GM12878 (cell line): ENCODE measurements at regions not wholly inside any gene's neighbourhood (a gene's known extent, or its start where the extent isn't known, plus 50 kb on each side); places are given as distances from the start of the nearest gene placed in this dataset.

Source experiments
- ATAC-seq: fragments of 200-7000 bp; cut with Tn5 transposase; 3 replicates; pipeline ENCODE4 v1.9.1; 2020; ENCODE audit warnings: mild to moderate bottlenecking, moderate library complexity
- BruUV-seq: library from RNA; stranded (reverse); fragments of 400-500 nt; replicated peaks from 2 replicates; lab custom pipeline; 2021; lab: Mats Ljungman, UMichigan
- CTCF ChIA-PET: fragments of 300-600 bp; sonication (Branson Sonifier 250); formaldehyde crosslinking; extraction: SDS; loops from one replicate; lab custom pipeline; 2021; ENCODE audit warnings: inconsistent platforms; lab: Yijun Ruan, JAX
- POLR2A ChIA-PET: fragments of 350-600 bp; formaldehyde crosslinking; extraction: SDS; loops from one replicate; lab custom pipeline; 2021; ENCODE audit warnings: inconsistent platforms; lab: Charles Lee
- RAD21 ChIA-PET: fragments of 300-600 bp; sonication (Branson Sonifier 250); formaldehyde crosslinking; loops from one replicate; lab custom pipeline; 2023; ENCODE audit warnings: antibody characterized with exemption; ENCODE audit not compliant: unreplicated experiment; lab: Charles Lee
- SMC1A ChIA-PET: fragments of 300-600 bp; sonication (Branson Sonifier 250); formaldehyde crosslinking; loops from one replicate; lab custom pipeline; 2023; ENCODE audit not compliant: unreplicated experiment, uncharacterized antibody; lab: Charles Lee
- DNase-seq: peaks from one replicate; pipeline ENCODE4 v3.0.0-alpha.2; 2011; ENCODE audit warnings: low read depth, low spot score
- FAIRE-seq: peaks from 3 replicates; lab custom pipeline; 2011; peaks lifted over from hg19 to GRCh38; lab: Jason Lieb, UNC
- H2AFZ ChIP-seq: 2 replicates; pipeline ENCODE4 v1.6.0; 2011; ENCODE audit warnings: low read depth, low read length, control low read depth; ENCODE audit not compliant: control insufficient read depth
- H3K27ac ChIP-seq: 2 replicates; pipeline ENCODE4 v1.5.1; 2011; ENCODE audit warnings: control low read depth; ENCODE audit not compliant: control insufficient read depth, insufficient read depth
- H3K27me3 ChIP-seq, 2 experiments: replicated peaks in 1 of 2; 2 replicates each; pipeline versions ENCODE4 v1.6.0 to v1.6.1; 2011; ENCODE audit warnings: low read length in 1 of 2; ENCODE audit not compliant: control insufficient read depth in 2 of 2, insufficient read depth in 2 of 2
- H3K36me3 ChIP-seq, 2 experiments: 2 replicates each; pipeline ENCODE4 v1.5.1; 2011; ENCODE audit warnings: low read length in 1 of 2; ENCODE audit not compliant: control insufficient read depth in 2 of 2, insufficient read depth in 2 of 2
- H3K4me1 ChIP-seq: 2 replicates; pipeline ENCODE4 v1.6.1; 2011; ENCODE audit warnings: mild to moderate bottlenecking, low read length, moderate library complexity, mixed read lengths; ENCODE audit not compliant: control insufficient read depth, insufficient read depth
- H3K4me2 ChIP-seq: 2 replicates; pipeline ENCODE4 v1.6.0; 2011; ENCODE audit warnings: control low read depth; ENCODE audit not compliant: control insufficient read depth, insufficient read depth
- H3K4me3 ChIP-seq: fragments of 200-600 bp; sonication (generic); 2 replicates; pipeline ENCODE4 v1.5.1; 2016
- H3K79me2 ChIP-seq: 2 replicates; pipeline ENCODE4 v1.6.0; 2011; ENCODE audit warnings: low read length; ENCODE audit not compliant: control insufficient read depth, insufficient read depth
- H3K9ac ChIP-seq: 2 replicates; pipeline ENCODE4 v1.8.0; 2011; ENCODE audit warnings: low read length, control low read depth, mixed read lengths; ENCODE audit not compliant: control insufficient read depth, insufficient read depth
- H3K9me3 ChIP-seq: replicated peaks from 3 replicates; pipeline ENCODE4 v1.5.1; 2011; ENCODE audit warnings: mild to moderate bottlenecking, low read length; ENCODE audit not compliant: control insufficient read depth, insufficient read depth
- H4K20me1 ChIP-seq: 2 replicates; pipeline ENCODE4 v1.6.0; 2011; ENCODE audit not compliant: control insufficient read depth, insufficient read depth
- BACH1 ChIP-seq: fragments of 450-650 bp; IDR thresholded peaks from 2 replicates; pipeline ENCODE4 v1.6.1; 2017; ENCODE audit warnings: mild to moderate bottlenecking, borderline replicate concordance
- BMI1 ChIP-seq: fragments of 450-650 bp; IDR thresholded peaks from 2 replicates; pipeline ENCODE4 v1.6.1; 2016; ENCODE audit warnings: mild to moderate bottlenecking, moderate library complexity, borderline replicate concordance
- EP300 ChIP-seq, 2 experiments: fragments of 150-350 bp in 1 of 2; IDR thresholded peaks; 2 replicates each; pipeline ENCODE4 v1.6.1; 2011 to 2012; ENCODE audit warnings: low read depth in 2 of 2, low read length in 2 of 2, borderline replicate concordance in 1 of 2, improper control_type of control experiment in 1 of 2, inconsistent platforms in 1 of 2; ENCODE audit not compliant: control insufficient read depth in 1 of 2
- KAT2A ChIP-seq: conservative IDR thresholded peaks from 2 replicates; pipeline ENCODE4 v1.6.1; 2011; ENCODE audit warnings: low read depth, low read length; ENCODE audit not compliant: control insufficient read depth
- SUZ12 ChIP-seq: fragments of 200-600 bp; sonication (generic); IDR thresholded peaks from one replicate; pipeline ENCODE4 v1.6.1; 2018; ENCODE audit warnings: antibody characterized with exemption, mild to moderate bottlenecking; ENCODE audit not compliant: unreplicated experiment
- TCF3 ChIP-seq: IDR thresholded peaks from 2 replicates; pipeline ENCODE4 v1.6.1; 2012; ENCODE audit warnings: low read depth, mild to moderate bottlenecking, low read length, borderline replicate concordance; ENCODE audit not compliant: insufficient read depth
- ZNF384 ChIP-seq: IDR thresholded peaks from 2 replicates; pipeline ENCODE4 v1.6.1; 2012; ENCODE audit warnings: low read depth, mild to moderate bottlenecking, low read length, improper control_type of control experiment, borderline replicate concordance
- WGBS: methylation state at CpG from one replicate; pipeline ENCODE4 v1.1.6; 2016; ENCODE audit warnings: low lambda C conversion rate; ENCODE audit not compliant: insufficient replicate concordance, insufficient coverage; ENCODE audit errors: missing lambda C conversion rate; 5-methylcytosine and 5-hydroxymethylcytosine counted together
- in situ Hi-C: fragments of 300-500 bp; cut with MboI; formaldehyde crosslinking; loops from 9 replicates; pipeline ENCODE4 v1.14.3; 2018; ENCODE audit warnings: mixed read lengths
- intact Hi-C: fragments of 100-400 bp; cut with micrococcal nuclease; formaldehyde crosslinking; loops from one replicate; pipeline ENCODE4 v1.14.2; 2022; ENCODE audit not compliant: unreplicated experiment
- TF ChIP-seq, protein P1 (sequence below): IDR thresholded peaks from 2 replicates; pipeline ENCODE4 v1.6.1; 2012; ENCODE audit warnings: low read length, inconsistent platforms
- TF ChIP-seq, protein P2 (sequence below): IDR thresholded peaks from 2 replicates; pipeline ENCODE4 v1.6.1; 2012; ENCODE audit warnings: low read depth, low read length, improper control_type of control experiment

DNA sequence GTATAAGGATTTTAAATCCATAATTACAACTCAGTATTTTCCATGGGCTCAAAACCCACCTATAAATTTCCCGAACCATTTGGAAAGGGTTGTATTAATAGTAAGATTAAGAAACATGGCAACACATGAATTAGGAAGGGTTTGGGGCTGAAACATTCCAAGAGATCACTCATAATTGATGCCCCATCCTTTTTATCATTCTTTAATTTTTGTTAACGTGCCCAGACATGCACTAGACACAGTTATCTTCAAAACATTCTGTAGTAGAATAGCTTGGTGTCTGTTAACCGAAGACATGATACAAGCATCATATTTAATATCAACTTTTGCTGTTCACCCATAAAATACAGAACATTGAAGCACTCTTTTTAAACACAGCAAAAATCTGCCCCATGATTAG, 106.8 kb upstream of the FRMD6 start (continued):
- TF ChIP-seq, protein P1, sequence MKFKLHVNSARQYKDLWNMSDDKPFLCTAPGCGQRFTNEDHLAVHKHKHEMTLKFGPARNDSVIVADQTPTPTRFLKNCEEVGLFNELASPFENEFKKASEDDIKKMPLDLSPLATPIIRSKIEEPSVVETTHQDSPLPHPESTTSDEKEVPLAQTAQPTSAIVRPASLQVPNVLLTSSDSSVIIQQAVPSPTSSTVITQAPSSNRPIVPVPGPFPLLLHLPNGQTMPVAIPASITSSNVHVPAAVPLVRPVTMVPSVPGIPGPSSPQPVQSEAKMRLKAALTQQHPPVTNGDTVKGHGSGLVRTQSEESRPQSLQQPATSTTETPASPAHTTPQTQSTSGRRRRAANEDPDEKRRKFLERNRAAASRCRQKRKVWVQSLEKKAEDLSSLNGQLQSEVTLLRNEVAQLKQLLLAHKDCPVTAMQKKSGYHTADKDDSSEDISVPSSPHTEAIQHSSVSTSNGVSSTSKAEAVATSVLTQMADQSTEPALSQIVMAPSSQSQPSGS: no peak
- TF ChIP-seq BMI1: no peak

DNA sequence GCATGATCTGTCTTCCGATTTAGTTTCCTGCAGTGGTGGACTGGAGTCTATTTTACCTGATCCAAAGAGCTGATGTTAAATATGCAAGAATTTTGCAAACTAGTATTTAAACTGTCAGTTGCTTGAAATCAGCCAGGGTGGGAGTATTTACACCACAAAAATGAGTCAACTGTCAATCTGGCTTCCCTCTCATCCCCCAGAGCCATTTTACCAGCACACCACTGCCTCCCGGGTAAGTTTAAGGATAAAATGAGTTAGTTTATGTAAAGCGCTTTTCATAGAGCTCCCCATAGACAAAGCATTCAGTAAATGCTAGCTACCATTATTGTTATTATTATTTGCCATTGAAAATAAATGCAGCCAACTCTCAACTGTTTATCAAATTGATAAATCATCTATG, 106.3 kb upstream of the FRMD6 start:
- ChIA-PET POLR2A (no interaction called here), RAD21 (interaction anchor here (0.6 kb wide), 1 partner anchor 42 kb away, joined by 3 read pairs; no protein-coding TSS in a partner anchor), SMC1A (no interaction called here), CTCF (no interaction called here)
- H3K27ac ChIP-seq: no peak overlapping the region
- in situ Hi-C loops (no loop called here), intact Hi-C loops (loop anchor here (5.0 kb wide), 1 partner anchor 48 kb away; no protein-coding TSS in a partner anchor)
- TF ChIP-seq EP300 (IDR thresholded peaks at IDR 0.05; ENCODE audit: borderline replicate concordance in 1 of 2, control insufficient read depth in 1 of 2, low read depth in 2 of 2, low read length in 2 of 2): no peak
- no peaks in the 10 kb centered on the region for H3K9me3 ChIP-seq
- no peaks in the 10 kb centered on the region for H3K27me3 ChIP-seq
- H4K20me1 ChIP-seq: no peaks in the 10 kb centered on the region
- no peaks in the 10 kb centered on the region for H3K79me2 ChIP-seq
- no peak overlapping the region for H3K4me3 ChIP-seq
- ATAC-seq: no peak
- no peaks in the 10 kb centered on the region for H3K36me3 ChIP-seq
- no peak overlapping the region for H3K4me2 ChIP-seq
- H3K4me1 ChIP-seq: no peaks in the 10 kb centered on the region
- no peak overlapping the region for H2AFZ ChIP-seq
- BruUV-seq: no TSS peak
- FAIRE-seq: no peak
- WGBS: 80% methylated on average over 3 of the region's 3 CpGs
- no peak overlapping the region for H3K9ac ChIP-seq
- DNase-seq: no peak

DNA sequence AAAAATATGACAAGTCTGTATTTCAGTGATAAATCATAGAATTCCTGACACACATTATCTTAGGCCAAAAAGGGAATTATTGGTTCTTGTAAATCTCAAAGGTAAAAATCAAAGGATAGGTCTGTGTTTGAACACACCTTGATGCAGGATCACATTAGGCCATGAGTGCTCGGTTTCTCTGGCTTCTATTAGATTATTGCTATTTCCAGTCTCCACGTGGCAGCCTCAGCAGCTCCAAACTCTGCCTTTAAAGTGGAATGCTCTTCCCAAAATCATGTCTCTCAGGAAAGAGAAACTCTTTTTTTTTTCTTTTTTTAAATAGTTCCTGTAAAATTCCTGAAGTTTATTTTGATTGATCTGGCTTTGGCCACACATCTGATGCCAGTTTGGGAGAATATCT, 105.6 kb upstream of the FRMD6 start:
- RAD21 ChIA-PET: interaction anchor here (0.6 kb wide), 1 partner anchor 43 kb away, joined by 3 read pairs; no protein-coding TSS in a partner anchor
- SMC1A ChIA-PET: no interaction called here
- CTCF ChIA-PET: interaction anchor here (0.7 kb wide), 1 partner anchor 232 kb away, joined by 4 read pairs; no protein-coding TSS in a partner anchor
- H4K20me1 ChIP-seq: no peaks in the 10 kb centered on the region
- H3K9ac ChIP-seq: no peak overlapping the region
- TF ChIP-seq TCF3: no peak
- TF ChIP-seq ZNF384: no peak
- TF ChIP-seq, protein P2, sequence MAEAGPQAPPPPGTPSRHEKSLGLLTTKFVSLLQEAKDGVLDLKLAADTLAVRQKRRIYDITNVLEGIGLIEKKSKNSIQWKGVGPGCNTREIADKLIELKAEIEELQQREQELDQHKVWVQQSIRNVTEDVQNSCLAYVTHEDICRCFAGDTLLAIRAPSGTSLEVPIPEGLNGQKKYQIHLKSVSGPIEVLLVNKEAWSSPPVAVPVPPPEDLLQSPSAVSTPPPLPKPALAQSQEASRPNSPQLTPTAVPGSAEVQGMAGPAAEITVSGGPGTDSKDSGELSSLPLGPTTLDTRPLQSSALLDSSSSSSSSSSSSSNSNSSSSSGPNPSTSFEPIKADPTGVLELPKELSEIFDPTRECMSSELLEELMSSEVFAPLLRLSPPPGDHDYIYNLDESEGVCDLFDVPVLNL: no peak
- TF ChIP-seq SUZ12: no peak
- no peak for TF ChIP-seq KAT2A
- no peak for TF ChIP-seq EP300 (IDR thresholded peaks at IDR 0.05; ENCODE audit: borderline replicate concordance in 1 of 2, control insufficient read depth in 1 of 2, low read depth in 2 of 2, low read length in 2 of 2)
- no peak for TF ChIP-seq BACH1
- TF ChIP-seq, all 136 proteins: peak for 0
- intact Hi-C loops (loop anchor here (5.0 kb wide), 1 partner anchor 49 kb away; no protein-coding TSS in a partner anchor), in situ Hi-C loops (no loop called here)
- H3K4me1 ChIP-seq: no peaks in the 10 kb centered on the region
- no peaks in the 10 kb centered on the region for H3K27me3 ChIP-seq
- H2AFZ ChIP-seq: no peak overlapping the region
- no peaks in the 10 kb centered on the region for H3K36me3 ChIP-seq
- no peaks in the 10 kb centered on the region for H3K79me2 ChIP-seq
- ATAC-seq: no peak
- BruUV-seq: no TSS peak
- H3K4me2 ChIP-seq: no peak overlapping the region
- H3K4me3 ChIP-seq: no peak overlapping the region
- POLR2A ChIA-PET: no interaction called here
- no peak overlapping the region for H3K27ac ChIP-seq
- H3K9me3 ChIP-seq: no peaks in the 10 kb centered on the region
- WGBS: 0% methylated on average over 2 of the region's 2 CpGs
- DNase-seq: no peak
- no peak for FAIRE-seq
